Uterus (tissue), 3 donors: ENCODE measurements at regions not wholly inside any gene's neighbourhood (a gene's known extent, or its start where the extent isn't known, plus 50 kb on each side); places are given as distances from the start of the nearest gene placed in this dataset.

Experiments used
- DNase-seq, 2 donors: peaks; one replicate each; pipeline ENCODE4 v3.0.0-alpha.2; 2019 to 2020
- H3K27ac ChIP-seq, 2 donors: fragments of 200-600 bp; sonication (generic); 1 replicate in 1 of 2; 2 replicates in 1 of 2; pipeline ENCODE4 v1.5.1; 2016 to 2018
- H3K27me3 ChIP-seq, 2 donors: fragments of 200-600 bp; sonication (generic); one replicate each; pipeline ENCODE4 v1.5.1; 2018 to 2019; ENCODE audit warnings: control low read depth in 1 of 2
- H3K36me3 ChIP-seq, 2 donors: fragments of 200-600 bp; sonication (generic); one replicate each; pipeline ENCODE4 v1.5.1; 2019; ENCODE audit warnings: control low read depth in 1 of 2
- H3K4me1 ChIP-seq, 2 donors: fragments of 200-600 bp; sonication (generic); one replicate each; pipeline ENCODE4 v1.5.1; 2018 to 2019; ENCODE audit warnings: control low read depth in 1 of 2
- H3K4me3 ChIP-seq, 2 donors: fragments of 200-600 bp; sonication (generic); 1 replicate in 1 of 2; 2 replicates in 1 of 2; pipeline ENCODE4 v1.5.1; 2018 to 2019; ENCODE audit warnings: mild to moderate bottlenecking in 1 of 2
- H3K9me3 ChIP-seq, 2 donors: fragments of 200-600 bp; sonication (generic); one replicate each; pipeline ENCODE4 v1.5.1; 2019; ENCODE audit warnings: control low read depth in 1 of 2
- CTCF ChIP-seq, 4 experiments: fragments of 200-600 bp in 2 of 4; fragments of 450-650 bp in 2 of 4; sonication (generic) in 2 of 4; IDR thresholded peaks; one replicate each; pipeline ENCODE4 v1.5.1; 2016 to 2019; ENCODE audit warnings: antibody characterized with exemption in 4 of 4, mild to moderate bottlenecking in 2 of 4, moderate library complexity in 1 of 4
- POLR2A ChIP-seq, 2 donors: fragments of 450-650 bp; IDR thresholded peaks; one replicate each; pipeline ENCODE4 v1.6.1; 2016; ENCODE audit warnings: antibody characterized with exemption in 2 of 2, mild to moderate bottlenecking in 1 of 2, moderate library complexity in 1 of 2
- intact Hi-C: fragments of 100-400 bp; cut with DNase I; formaldehyde crosslinking; loops from one replicate; pipeline ENCODE4 v1.15.1; 2023; ENCODE audit warnings: low total_unique reads
- donor health status: DM: yes; HTN: yes; CAD: no.

- no peak for DNase-seq
- H3K4me3 ChIP-seq = no peak overlapping the region
- intact Hi-C loops = no loop called here
- no peaks in the 10 kb centered on the region for H3K36me3 ChIP-seq
- H3K4me1 ChIP-seq = no peaks in the 10 kb centered on the region
- no peak overlapping the region for H3K27ac ChIP-seq
- no peaks in the 10 kb centered on the region for H3K27me3 ChIP-seq
- no peaks in the 10 kb centered on the region for H3K9me3 ChIP-seq
- TF ChIP-seq CTCF (IDR thresholded peaks at IDR 0.05) = no peak
- no peak for TF ChIP-seq POLR2A (IDR thresholded peaks at IDR 0.05)
Observed at GRCh38 chr5:4833104-4833738, 306.9 kb upstream of the ADAMTS16 start.

GRCh38 chr5:4837489-4838058, 302.6 kb upstream of the ADAMTS16 start:
- Histone ChIP-seq H3K4me1 (no peaks in the 10 kb centered on the region), H3K36me3 (no peaks in the 10 kb centered on the region), H3K27me3 (no peaks in the 10 kb centered on the region), H3K27ac (no peak overlapping the region), H3K4me3 (no peak overlapping the region), H3K9me3 (no peaks in the 10 kb centered on the region)
- DNase-seq = no peak
- TF ChIP-seq CTCF (IDR thresholded peaks at IDR 0.05) (no peak), POLR2A (IDR thresholded peaks at IDR 0.05) (no peak)
- intact Hi-C loops = no loop called here

GRCh38 chr5:4845221-4845620, 294.9 kb upstream of the ADAMTS16 start:
- intact Hi-C loops = no loop called here
- no peaks in the 10 kb centered on the region for H3K9me3 ChIP-seq
- H3K27me3 ChIP-seq = no peaks in the 10 kb centered on the region
- no peak overlapping the region for H3K4me3 ChIP-seq
- H3K27ac ChIP-seq = no peak overlapping the region
- H3K36me3 ChIP-seq = no peaks in the 10 kb centered on the region
- no peaks in the 10 kb centered on the region for H3K4me1 ChIP-seq
- no peak for DNase-seq
- no peak for TF ChIP-seq CTCF (IDR thresholded peaks at IDR 0.05)
- TF ChIP-seq POLR2A (IDR thresholded peaks at IDR 0.05) = no peak

GRCh38 chr5:4847766-4848165, 292.4 kb upstream of the ADAMTS16 start:
- no peaks in the 10 kb centered on the region for H3K4me1 ChIP-seq

More at GRCh38 chr5:4847766-4848165, 292.4 kb upstream of the ADAMTS16 start:
- TF ChIP-seq POLR2A (IDR thresholded peaks at IDR 0.05) = no peak
- TF ChIP-seq CTCF (IDR thresholded peaks at IDR 0.05) = no peak
- Histone ChIP-seq H3K27me3 (peaks cover 0 to 5% of the 10 kb centered on the region in 2 donors), H3K9me3 (no peaks in the 10 kb centered on the region), H3K4me3 (no peak overlapping the region), H3K36me3 (no peaks in the 10 kb centered on the region), H3K27ac (no peak overlapping the region)
- DNase-seq = no peak
- intact Hi-C loops = no loop called here
